GM12878 (cell line): ENCODE measurements at regions not wholly inside any gene's neighbourhood (a gene's known extent, or its start where the extent isn't known, plus 50 kb on each side); places are given as distances from the start of the nearest gene placed in this dataset.

ENCODE experiments used
- SRF ChIP-seq, 2 experiments: IDR thresholded peaks; 2 replicates each; pipeline ENCODE4 v1.6.1; 2011; ENCODE audit warnings: low read depth in 2 of 2, low read length in 2 of 2, mild to moderate bottlenecking in 1 of 2, moderate library complexity in 1 of 2
- TAF1 ChIP-seq: IDR thresholded peaks from 2 replicates; pipeline ENCODE4 v1.6.1; 2011; ENCODE audit warnings: mild to moderate bottlenecking, low read depth, low read length, borderline replicate concordance

DNA sequence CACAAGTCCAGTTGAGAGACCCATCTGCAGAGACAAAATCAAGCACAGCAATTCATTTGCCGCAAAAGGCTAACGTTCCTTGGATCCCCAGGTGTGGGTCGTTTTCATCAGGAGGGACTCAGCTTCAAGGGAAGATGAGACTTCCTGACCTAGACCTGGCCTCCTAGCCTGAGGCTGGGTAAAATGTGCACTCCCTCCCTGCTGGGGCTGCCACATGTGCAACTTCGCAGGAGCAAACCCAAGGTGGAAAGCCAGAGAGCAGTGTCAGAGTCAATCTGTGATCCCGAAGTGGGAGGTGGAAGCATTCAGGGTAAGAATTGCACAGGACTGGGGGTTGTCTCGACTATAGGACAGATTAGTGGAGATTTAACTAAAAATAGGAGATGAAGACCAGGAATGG is 164.7 kb upstream of the UMPS start:
- TF ChIP-seq SRF (IDR thresholded peaks at IDR 0.05; ENCODE audit: low read depth in 2 of 2, low read length in 2 of 2) (no peak), TAF1 (no peak)
